GM18861 (cell line): ENCODE measurements at regions not wholly inside any gene's neighbourhood (a gene's known extent, or its start where the extent isn't known, plus 50 kb on each side); places are given as distances from the start of the nearest gene placed in this dataset.
"Not testable (repeated sequence)": the region's sequence is repeated elsewhere in the genome, so short reads cannot be mapped to it uniquely, and the experiment has no call there.

Experiments
- ATAC-seq: cut with Tn5 transposase; IDR thresholded peaks from one replicate; pipeline ENCODE4 v1.9.1; 2021; ENCODE audit not compliant: unreplicated experiment

- ATAC-seq, result no peak
Measured at GRCh38 chr1:82366689-82367088, 566.0 kb downstream of the ADGRL2 start.

DNA sequence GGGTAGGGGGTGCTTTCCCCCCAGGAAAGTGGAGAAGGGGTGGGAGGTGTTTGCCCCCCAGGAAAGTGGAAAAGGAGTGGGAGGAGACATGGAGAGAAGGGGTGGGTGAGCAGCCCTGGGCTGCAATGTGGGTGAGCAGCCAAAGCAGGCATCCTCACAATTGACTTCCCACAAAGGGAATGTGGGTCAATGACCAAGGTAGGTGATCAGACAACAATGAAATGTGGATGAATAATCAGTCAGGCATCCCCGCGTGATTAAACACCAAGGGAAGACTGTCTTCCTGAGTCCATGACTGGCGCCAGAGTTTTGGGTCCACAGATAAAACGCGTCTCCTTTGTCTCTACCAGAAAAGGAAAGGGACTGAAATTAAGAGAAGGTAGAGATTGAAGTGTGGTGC, 558.8 kb downstream of the ADGRL2 start:
- ATAC-seq, result not testable (repeated sequence)

DNA sequence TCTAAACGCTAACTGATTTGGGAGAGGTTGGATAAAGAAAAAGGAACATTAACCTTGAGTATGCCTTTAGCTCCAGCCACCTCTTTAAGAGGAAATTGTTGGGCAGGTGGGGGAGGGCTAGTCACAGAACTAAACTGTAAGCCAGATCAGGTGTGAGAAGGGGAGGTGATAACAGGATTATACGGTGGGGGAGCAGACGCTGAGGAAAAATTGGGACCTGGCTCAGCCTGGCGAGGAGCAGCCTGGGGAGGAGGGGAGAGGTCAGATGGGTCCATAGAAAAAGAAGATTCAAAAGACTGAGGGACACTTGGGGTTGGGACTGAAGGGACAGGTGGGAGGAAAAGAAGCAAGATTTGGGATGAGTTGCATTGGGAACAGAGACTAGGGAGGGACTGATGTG, 558.0 kb downstream of the ADGRL2 start:
- ATAC-seq, result not testable (repeated sequence)

GRCh38 chr1:82354546-82354945, 553.8 kb downstream of the ADGRL2 start:
- ATAC-seq, result not testable (repeated sequence)

GRCh38 chr1:82348487-82348886, 547.8 kb downstream of the ADGRL2 start:
- ATAC-seq, result no peak

DNA sequence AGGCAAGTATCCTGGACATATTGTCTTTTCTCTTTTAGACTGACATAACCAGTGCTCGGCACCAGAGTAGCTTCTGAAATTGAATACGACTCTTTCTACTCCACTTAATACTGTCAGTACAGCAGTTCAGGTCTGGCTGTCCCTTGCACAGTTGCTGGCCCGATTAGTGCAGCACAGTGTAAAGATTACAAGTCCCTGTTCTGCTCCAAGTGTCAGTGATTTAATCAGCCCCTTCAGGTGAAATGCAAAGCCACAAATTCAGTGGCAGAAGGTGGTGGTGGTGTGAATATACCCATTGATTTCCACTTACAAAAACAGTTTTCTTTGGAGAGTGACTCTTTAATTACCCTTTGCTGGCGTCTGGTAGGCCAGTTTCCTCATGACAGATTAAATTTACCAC, 545.4 kb downstream of the ADGRL2 start:
- ATAC-seq, result no peak

DNA sequence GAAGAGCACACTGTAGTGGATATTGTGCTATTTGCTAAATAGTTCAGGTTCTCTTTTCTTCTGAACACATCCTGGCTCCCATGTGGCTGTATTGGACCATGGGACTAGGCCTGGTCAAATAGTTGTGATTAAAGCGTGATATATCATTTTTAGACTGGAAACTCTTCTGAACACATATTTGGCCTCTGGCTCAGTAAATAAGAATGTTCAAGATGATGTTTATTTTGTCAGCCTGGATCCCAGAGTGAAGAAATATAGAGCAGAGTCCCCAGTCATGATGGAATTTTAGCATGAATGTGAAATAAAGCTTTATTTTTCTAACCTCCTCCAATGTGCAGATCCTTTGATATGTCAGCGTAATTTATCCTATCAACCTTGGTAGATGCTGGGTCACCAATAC, 542.6 kb downstream of the ADGRL2 start:
- ATAC-seq, result no peak

DNA sequence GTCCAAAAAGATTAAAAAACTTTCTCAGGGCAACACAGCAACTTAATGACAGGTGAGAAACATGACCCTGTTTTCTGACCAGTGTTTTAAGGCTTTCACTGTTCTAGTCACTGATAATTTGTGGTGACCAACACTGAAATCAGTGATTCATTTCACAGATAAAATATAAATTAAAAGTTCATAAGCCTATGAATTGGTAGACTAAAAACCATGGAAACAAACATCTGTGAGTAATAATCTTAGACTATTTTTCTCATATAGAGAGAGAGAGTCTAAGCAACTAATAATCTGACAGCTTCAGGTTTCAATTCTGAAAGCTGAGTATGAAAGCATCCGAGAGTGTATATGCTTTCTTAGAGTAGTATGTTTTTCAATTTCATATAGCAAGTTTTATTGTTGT, 536.9 kb downstream of the ADGRL2 start:
- ATAC-seq, result no peak

GRCh38 chr1:82330330-82330729, 529.6 kb downstream of the ADGRL2 start:
- ATAC-seq, result no peak

- ATAC-seq, result no peak
Measured at GRCh38 chr1:82329226-82329625, 528.5 kb downstream of the ADGRL2 start.

- ATAC-seq, result no peak
Measured at GRCh38 chr1:82323144-82323841, 522.6 kb downstream of the ADGRL2 start.

GRCh38 chr1:82321794-82322193, 521.1 kb downstream of the ADGRL2 start:
- ATAC-seq, result no peak

DNA sequence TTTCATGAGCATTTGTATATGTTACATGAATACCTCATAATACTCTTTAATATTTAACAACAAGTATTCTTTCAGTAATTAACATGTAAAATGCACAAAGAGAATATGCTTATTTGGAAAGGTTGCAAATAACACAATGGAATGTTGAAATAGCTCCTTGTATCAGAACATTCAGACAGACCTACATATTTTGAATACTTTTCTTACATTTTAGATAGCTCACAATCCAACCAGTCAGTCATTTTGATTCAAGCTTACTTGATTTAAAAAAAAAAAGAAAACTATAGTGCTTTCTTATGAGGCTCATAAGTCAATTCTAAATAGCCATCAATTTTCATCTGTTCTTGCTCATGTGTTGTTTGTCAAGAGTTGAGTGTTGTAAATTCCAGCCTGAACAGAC, 518.8 kb downstream of the ADGRL2 start:
- no peak for ATAC-seq

DNA sequence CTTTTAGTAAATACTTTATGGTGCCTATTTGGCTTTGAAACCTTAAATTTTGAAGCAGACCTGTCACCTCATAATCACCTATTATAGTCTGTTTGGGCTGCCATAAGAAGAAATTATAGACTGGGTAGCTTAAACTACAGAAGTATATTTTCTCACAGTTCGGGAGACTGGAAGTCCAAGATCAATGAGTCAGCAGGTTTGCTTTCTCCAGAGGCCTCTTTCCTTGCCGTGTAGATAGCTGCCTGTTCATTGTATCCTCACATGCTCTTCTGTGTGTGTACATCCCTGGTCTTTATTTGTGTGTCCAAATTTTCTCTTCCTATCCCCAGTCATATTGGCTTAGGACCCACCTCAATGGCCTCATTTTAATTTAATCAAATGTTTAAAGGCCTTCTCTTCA, 518.2 kb downstream of the ADGRL2 start:
- ATAC-seq, result no peak

DNA sequence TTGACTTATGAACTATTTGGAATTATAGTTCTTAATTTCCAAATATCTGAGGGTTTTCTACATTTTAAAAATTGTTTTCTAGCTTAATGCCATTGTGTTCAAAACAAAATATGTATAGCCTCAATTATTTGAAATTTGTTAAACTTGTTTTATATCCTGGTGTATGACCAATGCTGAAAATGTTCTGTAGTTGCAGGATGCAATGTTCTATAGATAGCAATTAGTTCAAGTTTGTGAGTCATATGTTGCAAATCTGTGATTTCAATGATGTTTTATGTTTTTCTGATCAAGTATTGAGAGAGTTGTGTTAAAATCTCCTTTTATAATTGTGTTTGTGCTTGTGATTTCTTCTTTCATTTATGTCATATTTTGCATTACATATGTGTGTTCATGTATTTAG, 517.5 kb downstream of the ADGRL2 start:
- no peak for ATAC-seq

DNA sequence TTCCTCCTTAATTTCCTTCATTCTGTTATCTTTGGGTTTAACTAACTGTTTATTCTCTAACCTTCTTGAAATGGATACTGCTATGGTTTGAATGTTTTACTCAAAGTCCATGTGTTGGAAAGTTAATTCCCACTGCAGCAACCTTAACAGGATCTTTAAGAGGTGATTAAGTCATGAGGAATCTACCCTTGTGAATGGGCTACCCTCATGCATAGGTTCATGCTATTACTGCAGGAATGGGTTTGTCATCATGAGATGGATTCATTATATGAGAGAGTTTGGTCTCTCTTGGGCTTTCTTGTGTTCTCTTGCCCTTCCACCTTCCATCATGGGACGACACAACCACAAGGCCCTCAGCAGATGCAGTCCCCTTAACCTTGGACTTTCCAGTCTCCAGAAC, 516.9 kb downstream of the ADGRL2 start:
- no peak for ATAC-seq

- ATAC-seq, result no peak
Measured at GRCh38 chr1:82299656-82300055, 498.9 kb downstream of the ADGRL2 start.

DNA sequence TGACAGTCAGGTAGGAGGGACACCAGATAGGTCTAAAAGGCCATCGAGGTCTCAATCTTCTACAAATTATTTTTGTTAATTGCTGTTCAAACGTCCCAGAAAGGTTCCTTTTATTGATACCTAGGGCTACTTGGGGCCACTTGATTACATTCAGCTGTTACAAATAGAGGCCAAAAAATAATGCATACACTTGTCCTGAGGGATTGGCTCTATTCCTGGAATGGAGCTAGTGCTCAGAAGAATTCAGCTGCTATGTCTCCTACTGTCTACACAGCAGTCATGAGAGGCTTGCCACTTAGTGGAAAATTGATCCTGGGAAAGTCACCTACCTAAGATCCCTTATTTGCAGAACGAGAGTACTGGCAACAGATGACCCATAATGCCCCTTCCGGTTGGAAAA, 498.3 kb downstream of the ADGRL2 start:
- ATAC-seq, result no peak

DNA sequence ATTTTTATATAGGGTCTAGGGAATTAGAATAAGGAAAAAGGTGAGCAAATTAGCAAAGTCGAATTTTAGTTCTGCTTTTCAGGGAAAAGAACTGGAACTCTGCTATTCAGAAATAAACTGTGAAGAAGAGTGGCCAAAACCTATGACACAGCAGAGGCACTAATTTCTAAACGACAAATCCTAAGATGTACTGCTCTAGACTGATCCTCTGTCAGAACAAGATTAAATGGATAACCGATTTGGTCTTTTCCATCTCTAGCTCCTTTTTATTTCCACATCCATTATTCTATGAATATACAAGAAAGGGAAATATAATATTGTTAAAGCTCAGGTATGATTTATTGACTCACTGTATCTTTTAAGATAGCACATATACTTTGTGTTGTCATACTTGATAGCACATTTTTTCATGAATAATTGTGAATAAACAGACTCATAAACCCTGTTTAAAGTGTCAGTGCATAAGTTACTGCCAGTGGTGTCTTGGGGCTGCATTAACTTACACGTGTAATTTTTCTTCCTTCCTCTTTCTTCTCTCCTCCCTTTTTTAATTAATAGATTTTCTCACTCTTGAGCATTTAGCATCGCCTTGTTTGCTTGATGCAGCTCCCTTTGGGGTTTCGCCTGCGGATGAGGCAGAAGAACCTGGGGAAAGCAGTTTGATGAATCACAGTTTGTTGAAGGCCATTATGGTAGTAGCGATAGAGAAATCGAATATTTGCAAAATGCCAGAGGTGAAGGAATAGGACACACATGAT, 496.6 kb downstream of the ADGRL2 start:
- no peak for ATAC-seq

GRCh38 chr1:82287556-82287955, 486.8 kb downstream of the ADGRL2 start:
- ATAC-seq, result no peak

DNA sequence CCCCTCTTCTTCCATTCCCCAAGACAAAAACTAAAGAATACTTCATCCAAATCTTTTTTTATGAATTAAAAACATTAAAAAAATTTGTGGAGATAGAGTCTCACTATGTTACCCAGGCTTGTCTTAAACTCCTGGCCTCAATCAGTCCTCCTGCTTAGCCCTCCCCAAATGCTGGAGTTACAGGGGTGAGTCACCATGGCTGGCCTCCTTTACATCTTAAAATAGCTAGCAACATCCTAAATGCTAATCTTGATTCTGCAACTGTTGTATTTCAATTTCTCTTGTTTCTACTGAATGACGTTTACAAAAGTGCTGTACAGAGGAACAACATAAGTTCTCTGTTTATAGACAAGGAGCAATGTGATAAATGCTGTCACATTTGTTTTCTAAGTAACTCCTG, 483.5 kb downstream of the ADGRL2 start:
- no peak for ATAC-seq

GRCh38 chr1:82279241-82279640, 478.5 kb downstream of the ADGRL2 start:
- no peak for ATAC-seq

DNA sequence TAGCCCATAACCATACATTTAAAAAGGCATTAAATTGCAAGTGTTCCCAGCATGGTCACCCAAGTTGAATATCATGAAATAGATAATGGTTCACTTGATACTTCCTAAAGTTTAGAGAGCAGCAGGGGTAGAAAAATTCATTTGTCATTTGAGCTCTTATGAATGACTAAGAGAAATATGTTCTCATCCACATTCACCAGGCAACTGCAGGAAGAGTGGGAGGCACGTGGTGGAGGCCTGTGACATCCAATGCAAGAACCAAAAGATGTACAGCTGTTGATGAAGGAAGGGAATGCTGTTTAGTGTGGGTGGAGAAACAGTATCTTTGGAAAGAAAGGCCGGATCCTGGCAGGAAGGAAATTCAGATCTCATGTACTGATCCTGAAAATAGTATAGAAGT, 473.1 kb downstream of the ADGRL2 start:
- no peak for ATAC-seq
